ENCODE measurements at regions not wholly inside any gene's neighbourhood (a gene's known extent, or its start where the extent isn't known, plus 50 kb on each side); places are given as distances from the start of the nearest gene placed in this dataset.

GRCh38 chr7:46841248-46841647 is 740.7 kb downstream of the TNS3 start (continued):
- TF ChIP-seq NR2F2 (IDR thresholded peaks at IDR 0.05) (no peak), HNF4A (conservative IDR thresholded peaks at IDR 0.05) (no peak), MAX (IDR thresholded peaks at IDR 0.05) (no peak), SP1 (IDR thresholded peaks at IDR 0.05) (no peak), FOXA1 (IDR thresholded peaks at IDR 0.05) (no peak), EGR1 (IDR thresholded peaks at IDR 0.05; ENCODE audit: low read depth in 2 of 2) (no peak)

GRCh38 chr7:46839651-46840050 is 742.3 kb downstream of the TNS3 start:
- H3K9ac ChIP-seq (ENCODE audit: low read depth in 1 of 2, low read length in 2 of 2): no peak overlapping the region
- no peak overlapping the region for H3K27ac ChIP-seq (ENCODE audit: low read depth in 1 of 2, low read length in 2 of 2)
- TF ChIP-seq EGR1 (IDR thresholded peaks at IDR 0.05; ENCODE audit: low read depth in 2 of 2) (no peak), YY1 (IDR thresholded peaks at IDR 0.05) (no peak), MAX (IDR thresholded peaks at IDR 0.05) (no peak), FOXA2 (IDR thresholded peaks at IDR 0.05) (no peak), GABPA (IDR thresholded peaks at IDR 0.05 in 1 of 2, conservative IDR thresholded peaks at IDR 0.05 in 1 of 2) (no peak)
- TF ChIP-seq, protein P1, sequence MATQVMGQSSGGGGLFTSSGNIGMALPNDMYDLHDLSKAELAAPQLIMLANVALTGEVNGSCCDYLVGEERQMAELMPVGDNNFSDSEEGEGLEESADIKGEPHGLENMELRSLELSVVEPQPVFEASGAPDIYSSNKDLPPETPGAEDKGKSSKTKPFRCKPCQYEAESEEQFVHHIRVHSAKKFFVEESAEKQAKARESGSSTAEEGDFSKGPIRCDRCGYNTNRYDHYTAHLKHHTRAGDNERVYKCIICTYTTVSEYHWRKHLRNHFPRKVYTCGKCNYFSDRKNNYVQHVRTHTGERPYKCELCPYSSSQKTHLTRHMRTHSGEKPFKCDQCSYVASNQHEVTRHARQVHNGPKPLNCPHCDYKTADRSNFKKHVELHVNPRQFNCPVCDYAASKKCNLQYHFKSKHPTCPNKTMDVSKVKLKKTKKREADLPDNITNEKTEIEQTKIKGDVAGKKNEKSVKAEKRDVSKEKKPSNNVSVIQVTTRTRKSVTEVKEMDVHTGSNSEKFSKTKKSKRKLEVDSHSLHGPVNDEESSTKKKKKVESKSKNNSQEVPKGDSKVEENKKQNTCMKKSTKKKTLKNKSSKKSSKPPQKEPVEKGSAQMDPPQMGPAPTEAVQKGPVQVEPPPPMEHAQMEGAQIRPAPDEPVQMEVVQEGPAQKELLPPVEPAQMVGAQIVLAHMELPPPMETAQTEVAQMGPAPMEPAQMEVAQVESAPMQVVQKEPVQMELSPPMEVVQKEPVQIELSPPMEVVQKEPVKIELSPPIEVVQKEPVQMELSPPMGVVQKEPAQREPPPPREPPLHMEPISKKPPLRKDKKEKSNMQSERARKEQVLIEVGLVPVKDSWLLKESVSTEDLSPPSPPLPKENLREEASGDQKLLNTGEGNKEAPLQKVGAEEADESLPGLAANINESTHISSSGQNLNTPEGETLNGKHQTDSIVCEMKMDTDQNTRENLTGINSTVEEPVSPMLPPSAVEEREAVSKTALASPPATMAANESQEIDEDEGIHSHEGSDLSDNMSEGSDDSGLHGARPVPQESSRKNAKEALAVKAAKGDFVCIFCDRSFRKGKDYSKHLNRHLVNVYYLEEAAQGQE (IDR thresholded peaks at IDR 0.05): no peak
- TF ChIP-seq, protein P2, sequence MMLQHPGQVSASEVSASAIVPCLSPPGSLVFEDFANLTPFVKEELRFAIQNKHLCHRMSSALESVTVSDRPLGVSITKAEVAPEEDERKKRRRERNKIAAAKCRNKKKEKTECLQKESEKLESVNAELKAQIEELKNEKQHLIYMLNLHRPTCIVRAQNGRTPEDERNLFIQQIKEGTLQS (IDR thresholded peaks at IDR 0.05): no peak
- H3K27me3 ChIP-seq (ENCODE audit: control insufficient read depth in 4 of 4, insufficient read depth in 4 of 4, low read length in 3 of 4): no peaks in the 10 kb centered on the region
- H3K36me3 ChIP-seq (ENCODE audit: control insufficient read depth in 4 of 4, insufficient read depth in 3 of 4, low read depth in 1 of 4, low read length in 3 of 4): no peaks in the 10 kb centered on the region
- 91% methylated on average over 3 of the region's 3 CpGs for WGBS
- H3K4me3 ChIP-seq (ENCODE audit: low read depth in 1 of 3, low read length in 3 of 3): no peak overlapping the region
- H3K4me1 ChIP-seq (ENCODE audit: control insufficient read depth in 4 of 4, insufficient read depth in 4 of 4, low read length in 3 of 4): no peaks in the 10 kb centered on the region
- DNase-seq (ENCODE audit: low spot score): no peak
- no peaks in the 10 kb centered on the region for H3K9me3 ChIP-seq (ENCODE audit: control insufficient read depth in 4 of 4, low read length in 3 of 4)

DNA sequence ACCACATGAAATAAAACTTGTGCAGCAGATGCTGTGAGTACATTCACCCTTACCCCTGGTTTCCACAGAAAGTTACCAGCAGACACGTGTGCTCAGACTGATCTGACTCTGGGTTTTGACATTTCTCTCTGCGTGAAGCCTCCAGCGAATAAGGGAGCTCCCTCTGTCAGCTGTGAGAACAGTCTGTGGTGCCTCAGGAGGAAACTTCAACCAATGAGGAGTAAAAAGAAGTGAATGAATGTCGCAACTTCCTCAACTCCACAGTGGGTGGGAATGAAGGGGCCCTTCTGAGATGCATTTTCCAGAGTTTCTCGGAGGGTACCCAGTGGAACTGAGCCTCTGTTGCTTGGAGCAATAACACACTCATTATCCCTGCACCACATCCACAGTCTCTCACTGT is 743.4 kb downstream of the TNS3 start:
- H3K27ac ChIP-seq (ENCODE audit: low read depth in 1 of 2, low read length in 2 of 2): no peak overlapping the region
- no peaks in the 10 kb centered on the region for H3K4me1 ChIP-seq (ENCODE audit: control insufficient read depth in 4 of 4, insufficient read depth in 4 of 4, low read length in 3 of 4)
- no peaks in the 10 kb centered on the region for H3K9me3 ChIP-seq (ENCODE audit: control insufficient read depth in 4 of 4, low read length in 3 of 4)
- H3K9ac ChIP-seq (ENCODE audit: low read depth in 1 of 2, low read length in 2 of 2): no peak overlapping the region
- no peaks in the 10 kb centered on the region for H3K27me3 ChIP-seq (ENCODE audit: control insufficient read depth in 4 of 4, insufficient read depth in 4 of 4, low read length in 3 of 4)
- WGBS: 92% methylated on average over 5 of the region's 5 CpGs
- no peaks in the 10 kb centered on the region for H3K36me3 ChIP-seq (ENCODE audit: control insufficient read depth in 4 of 4, insufficient read depth in 3 of 4, low read depth in 1 of 4, low read length in 3 of 4)
- no peak for DNase-seq (ENCODE audit: low spot score)
- TF ChIP-seq NR2F2 (IDR thresholded peaks at IDR 0.05): no peak
- no peak for TF ChIP-seq MAX (IDR thresholded peaks at IDR 0.05)
- no peak for TF ChIP-seq YY1 (IDR thresholded peaks at IDR 0.05)
- TF ChIP-seq, protein P3, sequence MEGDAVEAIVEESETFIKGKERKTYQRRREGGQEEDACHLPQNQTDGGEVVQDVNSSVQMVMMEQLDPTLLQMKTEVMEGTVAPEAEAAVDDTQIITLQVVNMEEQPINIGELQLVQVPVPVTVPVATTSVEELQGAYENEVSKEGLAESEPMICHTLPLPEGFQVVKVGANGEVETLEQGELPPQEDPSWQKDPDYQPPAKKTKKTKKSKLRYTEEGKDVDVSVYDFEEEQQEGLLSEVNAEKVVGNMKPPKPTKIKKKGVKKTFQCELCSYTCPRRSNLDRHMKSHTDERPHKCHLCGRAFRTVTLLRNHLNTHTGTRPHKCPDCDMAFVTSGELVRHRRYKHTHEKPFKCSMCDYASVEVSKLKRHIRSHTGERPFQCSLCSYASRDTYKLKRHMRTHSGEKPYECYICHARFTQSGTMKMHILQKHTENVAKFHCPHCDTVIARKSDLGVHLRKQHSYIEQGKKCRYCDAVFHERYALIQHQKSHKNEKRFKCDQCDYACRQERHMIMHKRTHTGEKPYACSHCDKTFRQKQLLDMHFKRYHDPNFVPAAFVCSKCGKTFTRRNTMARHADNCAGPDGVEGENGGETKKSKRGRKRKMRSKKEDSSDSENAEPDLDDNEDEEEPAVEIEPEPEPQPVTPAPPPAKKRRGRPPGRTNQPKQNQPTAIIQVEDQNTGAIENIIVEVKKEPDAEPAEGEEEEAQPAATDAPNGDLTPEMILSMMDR (IDR thresholded peaks at IDR 0.05; ENCODE audit: low read depth, low read length, missing input control): no peak
- TF ChIP-seq RXRA (IDR thresholded peaks at IDR 0.05): no peak
- no peak for TF ChIP-seq SP1 (IDR thresholded peaks at IDR 0.05)
- TF ChIP-seq GABPA (IDR thresholded peaks at IDR 0.05 in 1 of 2, conservative IDR thresholded peaks at IDR 0.05 in 1 of 2): no peak
- TF ChIP-seq, protein P1 (IDR thresholded peaks at IDR 0.05): no peak
- TF ChIP-seq RAD21 (IDR thresholded peaks at IDR 0.05): no peak
- no peak for TF ChIP-seq TAF1 (conservative IDR thresholded peaks at IDR 0.05)
- TF ChIP-seq EGR1 (IDR thresholded peaks at IDR 0.05; ENCODE audit: low read depth in 2 of 2): no peak
- TF ChIP-seq, protein P4, sequence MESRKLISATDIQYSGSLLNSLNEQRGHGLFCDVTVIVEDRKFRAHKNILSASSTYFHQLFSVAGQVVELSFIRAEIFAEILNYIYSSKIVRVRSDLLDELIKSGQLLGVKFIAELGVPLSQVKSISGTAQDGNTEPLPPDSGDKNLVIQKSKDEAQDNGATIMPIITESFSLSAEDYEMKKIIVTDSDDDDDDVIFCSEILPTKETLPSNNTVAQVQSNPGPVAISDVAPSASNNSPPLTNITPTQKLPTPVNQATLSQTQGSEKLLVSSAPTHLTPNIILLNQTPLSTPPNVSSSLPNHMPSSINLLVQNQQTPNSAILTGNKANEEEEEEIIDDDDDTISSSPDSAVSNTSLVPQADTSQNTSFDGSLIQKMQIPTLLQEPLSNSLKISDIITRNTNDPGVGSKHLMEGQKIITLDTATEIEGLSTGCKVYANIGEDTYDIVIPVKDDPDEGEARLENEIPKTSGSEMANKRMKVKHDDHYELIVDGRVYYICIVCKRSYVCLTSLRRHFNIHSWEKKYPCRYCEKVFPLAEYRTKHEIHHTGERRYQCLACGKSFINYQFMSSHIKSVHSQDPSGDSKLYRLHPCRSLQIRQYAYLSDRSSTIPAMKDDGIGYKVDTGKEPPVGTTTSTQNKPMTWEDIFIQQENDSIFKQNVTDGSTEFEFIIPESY (IDR thresholded peaks at IDR 0.05): no peak
- no peak overlapping the region for H3K4me3 ChIP-seq (ENCODE audit: low read depth in 1 of 3, low read length in 3 of 3)

Data from liver (tissue), 8 donors.